H1 (cell line): ENCODE measurements at regions not wholly inside any gene's neighbourhood (a gene's known extent, or its start where the extent isn't known, plus 50 kb on each side); places are given as distances from the start of the nearest gene placed in this dataset.

Experiments used
- JUND ChIP-seq: IDR thresholded peaks from 2 replicates; pipeline ENCODE4 v1.6.1; 2011; ENCODE audit warnings: mild to moderate bottlenecking, improper control_type of control experiment, low read length
- MAFK ChIP-seq: IDR thresholded peaks from 2 replicates; pipeline ENCODE4 v1.6.1; 2012; ENCODE audit warnings: low read depth, mild to moderate bottlenecking, improper control_type of control experiment, low read length
- RNF2 ChIP-seq: fragments of 200-900, 300-1000 bp; sonication (generic); IDR thresholded peaks from 2 replicates; pipeline ENCODE4 v1.7.1; 2016; ENCODE audit warnings: borderline replicate concordance, low read depth, mild to moderate bottlenecking, antibody characterized with exemption, low read length; ENCODE audit not compliant: poor library complexity, severe bottlenecking; ENCODE audit errors: missing control alignments
- RXRA ChIP-seq: IDR thresholded peaks from 2 replicates; pipeline ENCODE4 v1.6.1; 2011; ENCODE audit warnings: low read depth, mild to moderate bottlenecking, low read length, moderate library complexity; ENCODE audit not compliant: insufficient read depth
- USF2 ChIP-seq: IDR thresholded peaks from 2 replicates; pipeline ENCODE4 v1.6.1; 2011; ENCODE audit warnings: low read length, improper control_type of control experiment
- TF ChIP-seq, protein P1 (sequence below): fragments of 300-600 bp; sonication (generic); IDR thresholded peaks from 2 replicates; pipeline ENCODE4 v1.7.1; 2012; ENCODE audit warnings: low read length, moderate library complexity, mild to moderate bottlenecking, inconsistent platforms; ENCODE audit not compliant: insufficient replicate concordance
- TF ChIP-seq, protein P2 (sequence below), 3 experiments: IDR thresholded peaks; 1 replicate in 2 of 3; 2 replicates in 1 of 3; pipeline versions ENCODE4 v1.5.1 to v1.6.1; 2011; ENCODE audit warnings: low read length in 3 of 3, mild to moderate bottlenecking in 3 of 3, inconsistent platforms in 2 of 3, low read depth in 1 of 3, moderate library complexity in 1 of 3; ENCODE audit not compliant: insufficient read depth in 1 of 3; ENCODE audit errors: control extremely low read depth in 1 of 3

GRCh38 chr6:26158076-26158580, 70.9 kb downstream of the HFE start (continued):
- TF ChIP-seq RNF2, result no peak
- TF ChIP-seq, protein P1, sequence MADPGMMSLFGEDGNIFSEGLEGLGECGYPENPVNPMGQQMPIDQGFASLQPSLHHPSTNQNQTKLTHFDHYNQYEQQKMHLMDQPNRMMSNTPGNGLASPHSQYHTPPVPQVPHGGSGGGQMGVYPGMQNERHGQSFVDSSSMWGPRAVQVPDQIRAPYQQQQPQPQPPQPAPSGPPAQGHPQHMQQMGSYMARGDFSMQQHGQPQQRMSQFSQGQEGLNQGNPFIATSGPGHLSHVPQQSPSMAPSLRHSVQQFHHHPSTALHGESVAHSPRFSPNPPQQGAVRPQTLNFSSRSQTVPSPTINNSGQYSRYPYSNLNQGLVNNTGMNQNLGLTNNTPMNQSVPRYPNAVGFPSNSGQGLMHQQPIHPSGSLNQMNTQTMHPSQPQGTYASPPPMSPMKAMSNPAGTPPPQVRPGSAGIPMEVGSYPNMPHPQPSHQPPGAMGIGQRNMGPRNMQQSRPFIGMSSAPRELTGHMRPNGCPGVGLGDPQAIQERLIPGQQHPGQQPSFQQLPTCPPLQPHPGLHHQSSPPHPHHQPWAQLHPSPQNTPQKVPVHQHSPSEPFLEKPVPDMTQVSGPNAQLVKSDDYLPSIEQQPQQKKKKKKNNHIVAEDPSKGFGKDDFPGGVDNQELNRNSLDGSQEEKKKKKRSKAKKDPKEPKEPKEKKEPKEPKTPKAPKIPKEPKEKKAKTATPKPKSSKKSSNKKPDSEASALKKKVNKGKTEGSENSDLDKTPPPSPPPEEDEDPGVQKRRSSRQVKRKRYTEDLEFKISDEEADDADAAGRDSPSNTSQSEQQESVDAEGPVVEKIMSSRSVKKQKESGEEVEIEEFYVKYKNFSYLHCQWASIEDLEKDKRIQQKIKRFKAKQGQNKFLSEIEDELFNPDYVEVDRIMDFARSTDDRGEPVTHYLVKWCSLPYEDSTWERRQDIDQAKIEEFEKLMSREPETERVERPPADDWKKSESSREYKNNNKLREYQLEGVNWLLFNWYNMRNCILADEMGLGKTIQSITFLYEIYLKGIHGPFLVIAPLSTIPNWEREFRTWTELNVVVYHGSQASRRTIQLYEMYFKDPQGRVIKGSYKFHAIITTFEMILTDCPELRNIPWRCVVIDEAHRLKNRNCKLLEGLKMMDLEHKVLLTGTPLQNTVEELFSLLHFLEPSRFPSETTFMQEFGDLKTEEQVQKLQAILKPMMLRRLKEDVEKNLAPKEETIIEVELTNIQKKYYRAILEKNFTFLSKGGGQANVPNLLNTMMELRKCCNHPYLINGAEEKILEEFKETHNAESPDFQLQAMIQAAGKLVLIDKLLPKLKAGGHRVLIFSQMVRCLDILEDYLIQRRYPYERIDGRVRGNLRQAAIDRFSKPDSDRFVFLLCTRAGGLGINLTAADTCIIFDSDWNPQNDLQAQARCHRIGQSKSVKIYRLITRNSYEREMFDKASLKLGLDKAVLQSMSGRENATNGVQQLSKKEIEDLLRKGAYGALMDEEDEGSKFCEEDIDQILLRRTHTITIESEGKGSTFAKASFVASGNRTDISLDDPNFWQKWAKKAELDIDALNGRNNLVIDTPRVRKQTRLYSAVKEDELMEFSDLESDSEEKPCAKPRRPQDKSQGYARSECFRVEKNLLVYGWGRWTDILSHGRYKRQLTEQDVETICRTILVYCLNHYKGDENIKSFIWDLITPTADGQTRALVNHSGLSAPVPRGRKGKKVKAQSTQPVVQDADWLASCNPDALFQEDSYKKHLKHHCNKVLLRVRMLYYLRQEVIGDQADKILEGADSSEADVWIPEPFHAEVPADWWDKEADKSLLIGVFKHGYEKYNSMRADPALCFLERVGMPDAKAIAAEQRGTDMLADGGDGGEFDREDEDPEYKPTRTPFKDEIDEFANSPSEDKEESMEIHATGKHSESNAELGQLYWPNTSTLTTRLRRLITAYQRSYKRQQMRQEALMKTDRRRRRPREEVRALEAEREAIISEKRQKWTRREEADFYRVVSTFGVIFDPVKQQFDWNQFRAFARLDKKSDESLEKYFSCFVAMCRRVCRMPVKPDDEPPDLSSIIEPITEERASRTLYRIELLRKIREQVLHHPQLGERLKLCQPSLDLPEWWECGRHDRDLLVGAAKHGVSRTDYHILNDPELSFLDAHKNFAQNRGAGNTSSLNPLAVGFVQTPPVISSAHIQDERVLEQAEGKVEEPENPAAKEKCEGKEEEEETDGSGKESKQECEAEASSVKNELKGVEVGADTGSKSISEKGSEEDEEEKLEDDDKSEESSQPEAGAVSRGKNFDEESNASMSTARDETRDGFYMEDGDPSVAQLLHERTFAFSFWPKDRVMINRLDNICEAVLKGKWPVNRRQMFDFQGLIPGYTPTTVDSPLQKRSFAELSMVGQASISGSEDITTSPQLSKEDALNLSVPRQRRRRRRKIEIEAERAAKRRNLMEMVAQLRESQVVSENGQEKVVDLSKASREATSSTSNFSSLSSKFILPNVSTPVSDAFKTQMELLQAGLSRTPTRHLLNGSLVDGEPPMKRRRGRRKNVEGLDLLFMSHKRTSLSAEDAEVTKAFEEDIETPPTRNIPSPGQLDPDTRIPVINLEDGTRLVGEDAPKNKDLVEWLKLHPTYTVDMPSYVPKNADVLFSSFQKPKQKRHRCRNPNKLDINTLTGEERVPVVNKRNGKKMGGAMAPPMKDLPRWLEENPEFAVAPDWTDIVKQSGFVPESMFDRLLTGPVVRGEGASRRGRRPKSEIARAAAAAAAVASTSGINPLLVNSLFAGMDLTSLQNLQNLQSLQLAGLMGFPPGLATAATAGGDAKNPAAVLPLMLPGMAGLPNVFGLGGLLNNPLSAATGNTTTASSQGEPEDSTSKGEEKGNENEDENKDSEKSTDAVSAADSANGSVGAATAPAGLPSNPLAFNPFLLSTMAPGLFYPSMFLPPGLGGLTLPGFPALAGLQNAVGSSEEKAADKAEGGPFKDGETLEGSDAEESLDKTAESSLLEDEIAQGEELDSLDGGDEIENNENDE, result no peak
- TF ChIP-seq JUND, result no peak
- TF ChIP-seq RXRA, result no peak
- TF ChIP-seq, protein P2, sequence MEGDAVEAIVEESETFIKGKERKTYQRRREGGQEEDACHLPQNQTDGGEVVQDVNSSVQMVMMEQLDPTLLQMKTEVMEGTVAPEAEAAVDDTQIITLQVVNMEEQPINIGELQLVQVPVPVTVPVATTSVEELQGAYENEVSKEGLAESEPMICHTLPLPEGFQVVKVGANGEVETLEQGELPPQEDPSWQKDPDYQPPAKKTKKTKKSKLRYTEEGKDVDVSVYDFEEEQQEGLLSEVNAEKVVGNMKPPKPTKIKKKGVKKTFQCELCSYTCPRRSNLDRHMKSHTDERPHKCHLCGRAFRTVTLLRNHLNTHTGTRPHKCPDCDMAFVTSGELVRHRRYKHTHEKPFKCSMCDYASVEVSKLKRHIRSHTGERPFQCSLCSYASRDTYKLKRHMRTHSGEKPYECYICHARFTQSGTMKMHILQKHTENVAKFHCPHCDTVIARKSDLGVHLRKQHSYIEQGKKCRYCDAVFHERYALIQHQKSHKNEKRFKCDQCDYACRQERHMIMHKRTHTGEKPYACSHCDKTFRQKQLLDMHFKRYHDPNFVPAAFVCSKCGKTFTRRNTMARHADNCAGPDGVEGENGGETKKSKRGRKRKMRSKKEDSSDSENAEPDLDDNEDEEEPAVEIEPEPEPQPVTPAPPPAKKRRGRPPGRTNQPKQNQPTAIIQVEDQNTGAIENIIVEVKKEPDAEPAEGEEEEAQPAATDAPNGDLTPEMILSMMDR (IDR thresholded peaks at IDR 0.05; ENCODE audit: control extremely low read depth in 1 of 3, insufficient read depth in 1 of 3, low read depth in 1 of 3, low read length in 3 of 3), result no peak
- peak; percentile 50; the same call in 1 of the 2 replicates for TF ChIP-seq USF2
- no peak for TF ChIP-seq MAFK
